Mesothelial cell of epicardium (in vitro differentiated cells): ENCODE measurements at regions not wholly inside any gene's neighbourhood (a gene's known extent, or its start where the extent isn't known, plus 50 kb on each side); places are given as distances from the start of the nearest gene placed in this dataset.

Source experiments
- DNase-seq, 2 experiments: peaks; one replicate each; pipeline ENCODE4 v3.0.0; 2021; ENCODE audit warnings: low spot score in 2 of 2; ENCODE audit not compliant: unreplicated experiment in 2 of 2
- H3K27ac Mint-ChIP-seq: 2 replicates; pipeline ENCODE4 v1.8.0; 2021; ENCODE audit warnings: mixed read lengths
- H3K27me3 Mint-ChIP-seq: 2 replicates; pipeline ENCODE4 v1.8.0; 2021; ENCODE audit warnings: low read depth, mixed read lengths
- H3K36me3 Mint-ChIP-seq: 2 replicates; pipeline ENCODE4 v1.8.0; 2021; ENCODE audit warnings: mixed read lengths
- H3K4me1 Mint-ChIP-seq: 2 replicates; pipeline ENCODE4 v1.8.0; 2021; ENCODE audit warnings: mixed read lengths
- H3K4me3 Mint-ChIP-seq: 2 replicates; pipeline ENCODE4 v1.8.0; 2021; ENCODE audit warnings: mild to moderate bottlenecking, moderate library complexity, mixed read lengths
- H3K9me3 Mint-ChIP-seq: 2 replicates; pipeline ENCODE4 v1.8.0; 2021; ENCODE audit warnings: mixed read lengths
- TF ChIP-seq, protein P1 (sequence below): fragments of 200-600 bp; sonication (generic); IDR thresholded peaks from one replicate; pipeline ENCODE4 v1.5.0; 2021; ENCODE audit warnings: antibody characterized with exemption; ENCODE audit not compliant: unreplicated experiment

- no peaks in the 10 kb centered on the region for H3K36me3 Mint-ChIP-seq
- no peak overlapping the region for H3K27ac Mint-ChIP-seq
- H3K9me3 Mint-ChIP-seq, result peaks cover 22% of the 10 kb centered on the region
- TF ChIP-seq, protein P1, sequence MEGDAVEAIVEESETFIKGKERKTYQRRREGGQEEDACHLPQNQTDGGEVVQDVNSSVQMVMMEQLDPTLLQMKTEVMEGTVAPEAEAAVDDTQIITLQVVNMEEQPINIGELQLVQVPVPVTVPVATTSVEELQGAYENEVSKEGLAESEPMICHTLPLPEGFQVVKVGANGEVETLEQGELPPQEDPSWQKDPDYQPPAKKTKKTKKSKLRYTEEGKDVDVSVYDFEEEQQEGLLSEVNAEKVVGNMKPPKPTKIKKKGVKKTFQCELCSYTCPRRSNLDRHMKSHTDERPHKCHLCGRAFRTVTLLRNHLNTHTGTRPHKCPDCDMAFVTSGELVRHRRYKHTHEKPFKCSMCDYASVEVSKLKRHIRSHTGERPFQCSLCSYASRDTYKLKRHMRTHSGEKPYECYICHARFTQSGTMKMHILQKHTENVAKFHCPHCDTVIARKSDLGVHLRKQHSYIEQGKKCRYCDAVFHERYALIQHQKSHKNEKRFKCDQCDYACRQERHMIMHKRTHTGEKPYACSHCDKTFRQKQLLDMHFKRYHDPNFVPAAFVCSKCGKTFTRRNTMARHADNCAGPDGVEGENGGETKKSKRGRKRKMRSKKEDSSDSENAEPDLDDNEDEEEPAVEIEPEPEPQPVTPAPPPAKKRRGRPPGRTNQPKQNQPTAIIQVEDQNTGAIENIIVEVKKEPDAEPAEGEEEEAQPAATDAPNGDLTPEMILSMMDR, result no peak
- no peak overlapping the region for H3K4me3 Mint-ChIP-seq
- H3K27me3 Mint-ChIP-seq, result no peaks in the 10 kb centered on the region
- peaks cover 10% of the 10 kb centered on the region for H3K4me1 Mint-ChIP-seq
- DNase-seq, result no peak
These were observed 331.2 kb downstream of the PAPSS1 start for GRCh38 chr4:107388736-107389274.

DNA sequence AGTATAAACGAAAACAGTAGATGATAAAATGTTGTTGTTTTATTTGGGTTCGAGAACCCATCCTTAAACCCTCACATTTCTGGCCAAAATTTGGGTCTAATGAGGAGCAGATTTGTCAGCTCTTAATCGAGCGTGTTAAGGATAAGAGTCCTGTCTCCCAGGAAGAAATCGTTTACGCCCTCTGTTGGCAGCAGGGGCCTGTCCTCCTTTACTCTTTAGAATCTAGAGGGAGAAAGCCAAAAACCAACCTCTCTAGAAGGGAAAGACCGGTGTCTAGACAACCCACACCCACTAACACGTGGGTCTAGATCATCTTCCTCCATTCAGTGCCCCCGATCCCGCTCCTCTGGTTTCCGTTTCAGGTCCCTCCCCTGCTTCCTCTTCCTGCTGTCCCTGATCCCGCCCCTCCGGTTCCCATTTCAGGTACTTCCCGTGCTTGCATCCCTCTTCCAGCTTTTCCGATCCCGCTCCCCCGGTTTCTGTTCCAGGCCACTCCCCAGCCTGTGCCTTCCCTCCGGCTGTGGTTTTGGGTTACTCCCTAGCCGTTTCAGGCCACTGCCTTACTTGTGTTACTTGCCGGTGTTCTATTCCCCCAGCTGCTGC, 339.1 kb downstream of the PAPSS1 start:
- Mint-ChIP-seq H3K4me1 (peaks cover 12% of the 10 kb centered on the region), H3K27ac (no peak overlapping the region), H3K4me3 (no peak overlapping the region), H3K9me3 (peaks cover 31% of the 10 kb centered on the region), H3K27me3 (no peaks in the 10 kb centered on the region), H3K36me3 (peaks cover 8% of the 10 kb centered on the region)
- no peak for DNase-seq
- TF ChIP-seq, protein P1, result no peak

DNA sequence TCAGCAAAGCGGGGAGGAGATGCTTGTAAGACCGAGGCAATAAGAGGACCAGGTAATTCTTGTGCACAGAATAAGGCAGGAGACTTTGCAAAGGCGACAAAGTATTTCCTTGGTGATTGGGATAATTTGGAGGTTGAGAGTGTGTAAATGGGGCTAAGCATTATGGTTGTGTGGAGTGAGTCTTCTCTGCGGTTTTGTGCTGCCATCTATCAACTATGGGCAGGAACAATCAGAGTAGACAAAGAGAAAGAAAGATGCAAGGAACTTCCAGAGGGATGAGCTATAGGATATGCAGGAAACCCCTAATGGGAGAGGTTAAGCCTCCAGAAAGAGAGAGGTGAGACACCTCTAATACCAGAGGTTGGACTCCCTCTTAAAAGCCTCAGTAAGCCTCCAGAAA, 339.8 kb downstream of the PAPSS1 start:
- Mint-ChIP-seq H3K4me3 (no peak overlapping the region), H3K4me1 (peaks cover 12% of the 10 kb centered on the region), H3K36me3 (peaks cover 8% of the 10 kb centered on the region), H3K27me3 (no peaks in the 10 kb centered on the region), H3K9me3 (peaks cover 24% of the 10 kb centered on the region), H3K27ac (no peak overlapping the region)
- DNase-seq, result no peak
- TF ChIP-seq, protein P1, result no peak

GRCh38 chr4:107379054-107379869, 340.8 kb downstream of the PAPSS1 start:
- peaks cover 12% of the 10 kb centered on the region for H3K4me1 Mint-ChIP-seq
- H3K4me3 Mint-ChIP-seq, result no peak overlapping the region
- TF ChIP-seq, protein P1, result no peak
- no peaks in the 10 kb centered on the region for H3K27me3 Mint-ChIP-seq
- peaks cover 8% of the 10 kb centered on the region for H3K36me3 Mint-ChIP-seq
- peak overlapping the region; percentile 81 for H3K27ac Mint-ChIP-seq
- peaks cover 22% of the 10 kb centered on the region for H3K9me3 Mint-ChIP-seq
- DNase-seq, result no peak

DNA sequence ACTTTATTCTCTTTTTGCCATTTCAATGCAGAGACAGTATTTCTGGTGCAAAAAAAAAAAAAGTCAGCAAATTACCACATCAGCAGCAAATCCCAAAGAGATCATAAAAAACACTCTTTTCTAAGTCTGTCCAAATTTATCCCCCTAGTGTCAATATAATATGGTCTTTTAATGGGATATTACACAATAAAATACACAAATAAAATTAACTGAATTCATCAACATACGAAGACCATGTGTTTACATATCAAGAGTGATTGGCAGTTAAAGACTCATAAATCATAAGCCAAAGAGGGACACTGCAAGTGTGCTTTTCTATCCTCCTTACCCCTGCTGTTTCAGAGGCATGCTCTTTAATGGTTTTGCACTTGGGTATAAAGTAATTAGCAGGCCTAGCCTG, 340.2 kb upstream of the DKK2 start:
- Mint-ChIP-seq H3K36me3 (peaks cover 18% of the 10 kb centered on the region), H3K4me1 (peaks cover 12% of the 10 kb centered on the region), H3K27ac (no peak overlapping the region), H3K4me3 (no peak overlapping the region), H3K9me3 (peaks cover 37% of the 10 kb centered on the region), H3K27me3 (no peaks in the 10 kb centered on the region)
- no peak for DNase-seq
- TF ChIP-seq, protein P1, result no peak
